Activated CD4-positive, CD25-positive, alpha-beta regulatory T cell treated with anti-CD3 and anti-CD28 coated beads, Interleukin-2, amount 50 U/mL, for 24 hours (primary cell): ENCODE measurements at regions not wholly inside any gene's neighbourhood (a gene's known extent, or its start where the extent isn't known, plus 50 kb on each side); places are given as distances from the start of the nearest gene placed in this dataset.
"Not testable (repeated sequence)": the region's sequence is repeated elsewhere in the genome, so short reads cannot be mapped to it uniquely, and the experiment has no call there.

Source experiments
- ATAC-seq, 2 donors: fragments of 150-1000 bp; cut with Tn5 transposase; one replicate each; pipeline ENCODE4 v1.10.0; 2021; ENCODE audit warnings: mild to moderate bottlenecking in 1 of 2, moderate library complexity in 1 of 2

DNA sequence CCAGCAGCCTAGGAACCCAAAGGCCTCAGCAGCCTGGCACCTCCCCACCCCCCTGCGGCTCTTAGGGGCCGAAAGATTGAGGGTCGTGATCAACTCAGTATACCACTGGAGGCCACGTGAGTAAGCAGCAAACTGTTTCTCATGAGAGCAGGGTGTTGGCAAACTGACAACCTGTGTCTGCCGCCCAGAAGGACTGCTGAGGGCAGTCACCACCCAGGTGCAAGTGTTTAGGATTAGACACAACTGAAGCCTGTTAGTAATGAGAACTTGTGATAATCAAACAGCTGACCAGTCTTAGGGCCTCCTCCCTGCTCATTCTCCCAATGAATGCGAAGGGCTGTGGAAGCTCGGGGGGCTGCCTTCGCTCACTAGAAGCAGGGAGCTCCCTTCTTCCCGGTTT, 128.8 kb downstream of the ARRDC4 start:
- not testable (repeated sequence) for ATAC-seq

DNA sequence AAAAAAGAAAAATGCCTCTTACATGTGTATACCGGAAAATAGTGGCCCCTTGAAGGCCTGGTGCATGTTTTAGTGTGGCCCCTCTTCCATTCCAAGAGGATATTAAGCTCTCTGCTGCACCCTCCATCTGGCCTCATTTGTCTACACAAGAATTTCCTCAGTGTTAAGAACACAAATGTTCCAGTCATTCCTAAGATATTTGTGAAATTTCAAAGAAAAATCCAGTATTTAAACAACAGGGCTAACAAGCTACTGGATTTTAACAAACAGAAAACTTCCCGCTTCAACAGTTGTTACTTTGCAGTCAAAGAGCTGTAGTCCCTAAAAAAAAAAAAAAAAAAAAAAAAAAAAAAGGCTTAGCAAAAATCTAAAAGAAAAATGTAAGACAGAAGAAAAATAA, 137.5 kb downstream of the ARRDC4 start:
- not testable (repeated sequence) for ATAC-seq

- not testable (repeated sequence) for ATAC-seq
Measured at GRCh38 chr15:98100606-98101005, 140.1 kb downstream of the ARRDC4 start.

DNA sequence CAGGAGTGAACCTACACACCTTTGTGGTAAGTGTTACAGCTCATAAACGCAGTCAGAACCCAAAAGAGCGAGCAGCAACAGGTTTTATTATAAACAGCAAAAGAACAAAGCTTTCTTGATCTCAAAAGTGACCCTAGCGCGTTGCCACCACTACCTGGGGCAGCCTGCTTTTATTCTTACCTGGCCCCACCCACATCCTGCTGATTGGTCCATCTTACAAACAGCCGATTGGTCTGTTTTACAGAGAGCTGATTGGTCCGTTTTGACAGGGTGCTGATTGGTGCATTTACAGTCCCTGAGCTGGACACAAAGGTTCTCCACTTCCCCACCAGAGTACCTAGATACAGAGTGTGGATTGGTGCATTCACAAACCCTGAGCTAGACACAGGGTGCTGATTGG, 143.1 kb downstream of the ARRDC4 start:
- ATAC-seq = no peak

DNA sequence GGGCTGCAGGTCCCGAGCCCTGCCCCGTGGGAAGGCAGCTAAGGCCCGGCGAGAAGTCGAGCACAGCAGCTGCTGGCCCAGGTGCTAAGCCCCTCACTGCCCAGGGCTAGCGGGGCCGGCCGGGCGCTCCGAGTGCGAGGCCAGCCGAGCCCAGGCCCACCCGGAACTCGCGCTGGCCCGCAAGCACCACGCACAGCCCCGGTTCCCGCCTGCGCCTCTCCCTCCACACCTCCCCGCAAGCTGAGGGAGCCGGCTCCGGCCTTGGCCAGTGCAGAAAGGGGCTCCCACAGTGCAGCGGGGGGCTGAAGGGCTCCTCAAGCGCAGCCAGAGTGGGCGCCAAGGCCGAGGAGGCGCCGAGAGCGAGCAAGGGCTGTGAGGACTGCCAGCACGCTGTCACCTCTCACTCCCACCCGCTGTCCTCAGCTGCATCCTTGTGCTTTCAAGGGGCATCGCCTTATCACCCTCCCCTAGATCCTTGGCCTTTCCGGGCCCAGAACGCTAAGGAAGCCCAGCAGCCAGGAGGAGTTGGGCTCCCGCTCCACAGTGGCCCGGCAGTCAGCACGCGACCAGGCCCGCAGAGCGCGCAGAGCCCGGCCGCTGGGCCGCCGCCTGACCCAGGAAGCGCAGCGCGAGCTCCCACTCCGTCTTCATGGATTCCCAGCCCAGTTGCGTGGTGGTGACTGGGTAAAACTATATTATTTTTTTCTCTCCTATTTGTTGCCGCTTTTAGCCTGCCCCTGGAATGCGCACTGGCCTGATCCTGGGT, 144.1 kb downstream of the ARRDC4 start:
- ATAC-seq = not testable (repeated sequence)

DNA sequence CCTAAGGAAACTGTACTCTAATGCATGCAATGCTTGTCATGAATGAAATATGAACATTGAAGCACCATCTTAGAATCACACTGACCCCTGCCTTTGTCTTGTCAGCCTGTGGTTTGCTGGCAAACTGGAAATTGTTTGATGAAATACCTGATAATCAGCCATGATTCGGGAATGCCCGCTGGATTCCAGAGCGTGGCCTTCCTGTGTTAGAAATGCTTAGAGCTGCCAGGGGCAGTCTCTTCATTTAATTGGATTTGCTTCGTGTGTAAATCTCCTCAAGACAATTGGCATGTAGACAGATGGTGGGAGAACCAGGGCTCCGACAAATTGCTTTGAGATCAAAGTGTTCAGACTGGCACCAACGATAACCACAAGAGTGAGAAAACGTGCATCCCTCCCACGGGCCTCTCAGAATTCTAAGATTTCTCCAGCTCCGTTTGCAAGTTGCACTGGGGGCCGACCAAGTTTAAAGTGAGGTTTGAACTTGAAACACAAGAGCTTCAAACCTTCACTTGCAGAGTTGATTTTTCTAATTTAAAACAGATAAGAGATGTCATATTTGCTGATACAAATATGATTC, 146.2 kb downstream of the ARRDC4 start:
- not testable (repeated sequence) for ATAC-seq

DNA sequence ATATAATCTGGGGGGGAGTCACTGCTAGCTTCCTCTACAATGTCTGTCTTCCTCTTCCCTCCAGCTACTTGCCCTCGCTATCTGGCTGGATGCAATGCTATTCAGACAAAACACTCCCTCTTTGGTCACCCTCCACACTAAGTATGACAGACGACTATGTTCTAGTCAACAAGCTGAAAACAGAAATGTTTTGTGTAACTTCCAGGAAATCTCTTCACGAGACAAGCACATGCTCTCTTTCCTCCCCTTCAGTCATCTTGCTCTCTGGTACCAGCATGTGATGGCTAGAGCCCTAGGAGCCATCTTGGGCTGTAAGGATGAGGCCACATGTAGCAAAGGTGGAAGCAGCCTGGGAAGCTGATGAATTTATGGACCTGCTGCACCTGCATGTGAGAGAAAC, 151.3 kb downstream of the ARRDC4 start:
- no peak for ATAC-seq

- no peak for ATAC-seq
Measured at GRCh38 chr15:98113327-98113726, 152.8 kb downstream of the ARRDC4 start.

GRCh38 chr15:98120561-98120960, 160.1 kb downstream of the ARRDC4 start:
- ATAC-seq = no peak

DNA sequence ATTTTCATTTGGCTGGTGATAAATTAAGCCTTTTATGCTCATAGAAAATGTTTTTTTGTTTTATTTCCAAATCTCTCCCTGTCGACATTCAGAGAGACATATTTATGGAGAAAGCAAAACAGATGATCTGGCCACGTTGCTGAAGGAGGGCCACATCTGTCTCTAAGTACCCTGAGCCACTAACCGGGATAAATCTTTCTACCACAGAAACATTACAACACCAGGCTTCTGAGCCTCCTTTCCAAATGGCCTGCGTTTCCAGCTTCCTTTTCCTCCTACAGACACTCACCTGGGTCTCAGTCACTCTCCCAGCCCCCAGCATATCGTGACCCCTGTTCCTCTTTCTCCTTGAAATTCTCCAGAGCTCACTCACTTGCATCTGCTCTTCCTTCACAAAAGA, 161.0 kb downstream of the ARRDC4 start:
- ATAC-seq = no peak

DNA sequence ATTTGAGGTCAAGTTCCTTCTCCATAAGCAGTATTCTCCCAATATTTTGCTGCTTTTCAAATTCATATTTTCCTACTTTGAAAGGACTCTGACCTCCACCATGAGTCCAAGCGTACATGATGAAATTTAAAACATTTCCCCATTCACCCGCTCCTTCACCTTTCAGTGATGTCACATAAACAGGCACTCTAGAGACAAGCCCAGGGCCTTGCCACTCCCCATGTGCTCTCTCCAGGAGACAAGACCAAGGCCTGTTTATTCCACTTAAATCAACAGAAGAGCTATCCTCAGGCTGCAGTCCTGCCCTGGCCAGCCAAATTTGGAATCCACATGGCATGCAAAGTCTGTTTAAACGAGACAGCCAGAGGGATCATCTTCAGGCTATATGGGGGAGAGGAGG, 161.5 kb downstream of the ARRDC4 start:
- ATAC-seq = no peak

DNA sequence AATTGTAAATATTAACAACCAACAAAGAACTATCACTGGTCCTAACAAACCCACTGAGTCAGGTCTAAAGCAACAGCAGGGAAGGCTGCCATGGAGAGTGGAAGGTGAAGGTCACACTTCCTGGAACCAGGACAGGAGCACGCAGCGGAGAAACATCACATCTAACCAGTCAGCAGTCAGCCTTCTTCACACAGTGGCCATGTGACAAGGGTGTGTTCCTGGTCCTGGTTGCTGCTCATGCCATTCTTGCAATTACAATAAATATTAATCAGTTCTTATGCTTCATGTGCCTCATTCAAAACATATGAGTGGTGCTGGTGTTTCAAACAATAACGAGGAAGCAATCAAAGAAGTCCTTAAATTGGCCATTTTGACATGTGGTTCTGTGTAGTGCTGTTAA, 162.8 kb downstream of the ARRDC4 start:
- no peak for ATAC-seq

- ATAC-seq = no peak
Measured at GRCh38 chr15:98123834-98124233, 163.3 kb downstream of the ARRDC4 start.

- ATAC-seq = no peak
Measured at GRCh38 chr15:98124581-98124980, 164.1 kb downstream of the ARRDC4 start.

- no peak for ATAC-seq
Measured at GRCh38 chr15:98126326-98127085, 166.0 kb downstream of the ARRDC4 start.

DNA sequence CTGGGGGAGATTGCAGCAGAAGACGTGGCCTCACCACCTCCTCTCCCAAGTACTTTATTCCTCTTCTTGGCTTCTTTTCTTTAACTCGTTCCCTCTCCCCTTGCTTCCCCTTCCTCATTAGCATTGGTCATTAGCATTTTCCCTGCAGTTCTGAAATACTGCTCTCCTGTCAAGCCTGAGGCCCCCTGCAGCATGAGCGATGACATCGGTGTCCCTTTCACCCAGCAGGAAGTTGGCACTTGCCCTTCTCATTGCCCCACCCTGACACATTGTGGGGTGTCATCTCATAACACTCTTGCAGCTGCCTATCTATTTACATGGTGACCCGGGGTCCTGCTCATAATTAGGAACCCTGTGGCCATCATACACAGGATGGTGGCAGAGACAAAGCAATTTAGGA, 167.1 kb downstream of the ARRDC4 start:
- ATAC-seq = no peak

DNA sequence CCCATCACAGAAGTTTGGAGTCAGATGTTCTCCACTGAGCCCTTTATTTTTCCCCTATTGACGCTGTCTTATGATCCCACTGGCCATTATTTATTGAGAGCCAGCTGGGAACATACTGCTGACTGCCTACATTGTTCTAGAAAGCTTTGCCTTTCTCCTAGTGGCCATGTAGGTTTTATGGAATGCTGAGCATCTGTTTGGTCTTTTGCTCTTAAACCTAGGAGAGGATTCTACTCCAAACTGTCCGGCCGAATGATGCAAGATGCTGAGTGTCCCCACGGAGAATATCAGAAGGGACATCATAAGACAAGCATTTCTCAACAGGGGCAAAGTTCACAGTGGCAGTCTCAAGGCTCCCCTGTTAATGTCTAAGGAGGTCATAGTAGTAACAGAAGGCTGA, 171.4 kb downstream of the ARRDC4 start:
- ATAC-seq = no peak

DNA sequence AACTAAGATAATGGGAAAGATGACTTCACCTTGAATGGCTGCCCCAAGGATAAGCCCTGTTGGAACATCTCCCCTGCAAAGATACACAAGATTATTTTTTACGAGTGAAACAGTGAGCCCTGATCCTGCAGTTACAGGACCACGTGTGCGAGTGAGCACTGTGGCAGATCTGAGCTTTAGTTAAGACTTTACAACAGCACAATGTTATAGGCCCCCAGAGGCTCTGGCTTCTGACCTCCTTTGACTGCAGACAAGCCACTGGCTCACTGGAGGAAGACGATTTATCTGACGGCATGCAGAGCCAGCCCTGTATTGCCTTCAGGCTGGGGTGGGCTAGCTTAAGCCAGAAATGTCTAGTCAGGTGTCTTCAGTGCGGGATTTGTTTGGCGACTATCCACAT, 174.4 kb downstream of the ARRDC4 start:
- no peak for ATAC-seq

- ATAC-seq = no peak
Measured at GRCh38 chr15:98138910-98139309, 178.4 kb downstream of the ARRDC4 start.

- ATAC-seq = no peak
Measured at GRCh38 chr15:98139337-98139736, 178.8 kb downstream of the ARRDC4 start.

GRCh38 chr15:98142572-98142971, 182.1 kb downstream of the ARRDC4 start:
- no peak for ATAC-seq

DNA sequence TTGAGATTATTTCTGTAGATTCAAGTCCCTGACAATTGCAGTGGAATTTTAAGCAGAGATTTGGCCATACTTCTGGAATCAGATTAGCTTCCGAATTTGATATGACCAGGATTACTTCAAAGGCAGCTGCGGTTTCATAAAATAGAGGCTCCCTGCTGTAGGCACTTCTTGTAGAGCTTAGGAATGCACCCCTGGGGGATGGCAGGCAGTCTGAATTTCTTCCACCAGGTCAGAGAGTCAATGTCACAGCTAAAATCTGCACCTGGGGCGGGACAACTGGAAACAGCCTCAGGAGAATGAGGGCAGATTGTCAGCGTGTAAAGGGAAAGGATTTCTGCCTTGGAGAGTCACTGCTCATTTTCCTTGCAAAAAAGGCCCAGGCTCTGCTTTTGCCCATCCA, 182.6 kb downstream of the ARRDC4 start:
- no peak for ATAC-seq

GRCh38 chr15:98144388-98144787, 183.9 kb downstream of the ARRDC4 start:
- no peak for ATAC-seq
